GM18505 (cell line): ENCODE measurements at regions not wholly inside any gene's neighbourhood (a gene's known extent, or its start where the extent isn't known, plus 50 kb on each side); places are given as distances from the start of the nearest gene placed in this dataset.
A peak's percentile ranks its signal among the peaks of the same experiment; 100 is the strongest.

Source experiments
- ATAC-seq: cut with Tn5 transposase; IDR thresholded peaks from one replicate; pipeline ENCODE4 v1.9.1; 2021; ENCODE audit not compliant: unreplicated experiment
- POLR2A ChIP-seq: IDR thresholded peaks from 4 replicates; pipeline ENCODE4 v1.6.1; 2011; ENCODE audit warnings: borderline replicate concordance; ENCODE audit not compliant: insufficient read depth, insufficient read length; ENCODE audit errors: extremely low read depth

- TF ChIP-seq POLR2A = no peak
- ATAC-seq = no peak
These were observed 71.1 kb downstream of the IER5 start for GRCh38 chr1:181159451-181160140.

GRCh38 chr1:181160322-181160721, 71.8 kb downstream of the IER5 start:
- no peak for TF ChIP-seq POLR2A
- ATAC-seq = no peak

GRCh38 chr1:181160998-181161870, 72.7 kb downstream of the IER5 start:
- ATAC-seq = no peak
- no peak for TF ChIP-seq POLR2A

- no peak for ATAC-seq
- no peak for TF ChIP-seq POLR2A
These were observed 75.2 kb downstream of the IER5 start for GRCh38 chr1:181163662-181164061.

GRCh38 chr1:181166377-181167196, 78.1 kb downstream of the IER5 start:
- TF ChIP-seq POLR2A = no peak
- peak; percentile 87 for ATAC-seq

GRCh38 chr1:181169281-181169865, 80.9 kb downstream of the IER5 start:
- TF ChIP-seq POLR2A = no peak
- no peak for ATAC-seq

- TF ChIP-seq POLR2A = no peak
- ATAC-seq = no peak
These were observed 81.7 kb downstream of the IER5 start for GRCh38 chr1:181170194-181170593.

GRCh38 chr1:181172082-181172481, 83.6 kb downstream of the IER5 start:
- no peak for ATAC-seq
- no peak for TF ChIP-seq POLR2A

GRCh38 chr1:181173761-181174447, 85.4 kb downstream of the IER5 start:
- no peak for TF ChIP-seq POLR2A
- no peak for ATAC-seq

GRCh38 chr1:181174861-181175260, 86.4 kb downstream of the IER5 start:
- ATAC-seq = no peak
- no peak for TF ChIP-seq POLR2A

GRCh38 chr1:181175356-181175910, 86.9 kb downstream of the IER5 start:
- TF ChIP-seq POLR2A = no peak
- no peak for ATAC-seq

- ATAC-seq = no peak
- no peak for TF ChIP-seq POLR2A
These were observed 87.5 kb downstream of the IER5 start for GRCh38 chr1:181175955-181176354.

GRCh38 chr1:181178241-181178879, 89.9 kb downstream of the IER5 start:
- ATAC-seq = no peak
- no peak for TF ChIP-seq POLR2A
